HG02571 (cell line): ENCODE measurements at regions not wholly inside any gene's neighbourhood (a gene's known extent, or its start where the extent isn't known, plus 50 kb on each side); places are given as distances from the start of the nearest gene placed in this dataset.
A peak's percentile ranks its signal among the peaks of the same experiment; 100 is the strongest.
"Not testable (repeated sequence)": the region's sequence is repeated elsewhere in the genome, so short reads cannot be mapped to it uniquely, and the experiment has no call there.

Source experiments
- ATAC-seq: cut with Tn5 transposase; IDR thresholded peaks from one replicate; pipeline ENCODE4 v1.9.1; 2021; ENCODE audit warnings: mild to moderate bottlenecking, moderate library complexity; ENCODE audit not compliant: unreplicated experiment

DNA sequence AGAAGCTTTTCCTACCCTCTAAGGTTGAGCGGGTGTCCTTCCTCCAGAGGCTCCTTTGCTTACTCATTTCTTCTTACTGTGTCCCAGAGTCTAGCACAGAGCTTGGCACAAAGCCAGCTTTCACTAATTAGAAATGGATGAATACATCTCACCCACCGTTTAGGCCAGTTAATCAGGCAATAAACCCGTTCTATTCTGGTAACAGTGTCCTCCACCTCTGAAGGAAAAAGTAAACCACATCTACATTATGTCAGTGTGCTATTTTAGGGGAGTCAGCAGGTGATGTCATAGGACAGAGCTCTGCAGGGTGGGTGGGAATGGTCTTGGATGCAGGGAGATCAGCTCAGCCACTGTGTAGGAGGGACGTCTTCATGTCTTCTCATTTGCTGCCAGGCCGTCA, 109.2 kb downstream of the OSTF1 start:
- ATAC-seq = no peak

GRCh38 chr9:75198436-75198835, 110.1 kb downstream of the OSTF1 start:
- ATAC-seq = no peak

GRCh38 chr9:75200892-75201470, 112.7 kb downstream of the OSTF1 start:
- ATAC-seq = no peak

DNA sequence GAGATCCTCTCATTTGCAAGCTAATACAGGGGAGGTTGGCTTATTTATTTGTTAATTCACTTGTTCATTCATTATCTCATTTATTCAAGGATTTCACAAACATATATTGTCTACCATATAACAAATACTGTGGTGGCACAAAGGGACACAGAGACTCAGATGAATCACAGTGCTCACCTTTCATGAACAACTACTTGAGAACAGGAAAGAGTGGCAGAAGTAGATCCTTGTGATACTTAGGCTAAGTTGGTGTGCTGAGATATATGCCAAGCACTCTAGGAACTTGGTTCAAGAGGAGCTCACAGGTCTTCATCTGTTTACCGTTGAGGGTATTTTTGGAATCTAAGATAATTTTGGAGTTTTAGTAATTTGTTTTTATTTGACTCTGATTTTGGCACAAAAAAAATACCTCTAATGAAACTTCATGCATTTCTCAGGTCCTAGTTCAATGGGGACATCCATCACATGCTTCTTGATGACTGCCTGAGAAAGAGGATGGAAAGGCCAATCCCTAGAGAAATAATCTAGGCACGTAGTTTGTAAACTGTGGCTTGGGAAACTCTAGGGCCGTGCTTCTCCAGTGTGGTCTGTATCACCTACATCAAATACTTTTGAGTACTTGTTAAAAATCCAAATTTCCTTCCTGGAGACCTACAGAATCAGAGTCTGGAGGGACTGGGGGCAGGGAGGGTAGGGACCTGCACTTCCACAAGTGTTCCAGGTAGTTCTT, 113.3 kb downstream of the OSTF1 start:
- no peak for ATAC-seq

GRCh38 chr9:75207997-75208396, 119.7 kb downstream of the OSTF1 start:
- ATAC-seq = not testable (repeated sequence)

DNA sequence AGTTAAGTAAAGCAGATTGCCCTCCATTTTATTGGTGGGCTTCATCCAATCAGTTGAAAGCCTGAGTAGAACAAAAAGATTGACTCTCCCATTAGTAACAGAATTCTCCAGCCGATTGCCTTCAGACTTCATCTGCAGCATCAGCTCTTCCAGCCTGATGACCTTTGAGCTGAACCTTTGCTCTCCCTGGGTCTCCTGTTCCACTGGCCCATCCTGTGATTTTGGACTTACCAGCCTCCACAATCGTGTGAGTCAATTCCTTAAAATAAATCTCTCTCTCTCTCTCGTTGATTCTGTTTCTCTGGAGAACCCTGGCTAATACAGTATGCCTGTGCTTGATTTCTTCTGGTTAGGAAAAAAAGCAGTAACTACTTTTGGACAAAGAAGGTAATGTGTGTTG, 121.9 kb downstream of the OSTF1 start:
- ATAC-seq = no peak

- ATAC-seq = no peak
Measured at GRCh38 chr9:75213765-75214164, 125.5 kb downstream of the OSTF1 start.

DNA sequence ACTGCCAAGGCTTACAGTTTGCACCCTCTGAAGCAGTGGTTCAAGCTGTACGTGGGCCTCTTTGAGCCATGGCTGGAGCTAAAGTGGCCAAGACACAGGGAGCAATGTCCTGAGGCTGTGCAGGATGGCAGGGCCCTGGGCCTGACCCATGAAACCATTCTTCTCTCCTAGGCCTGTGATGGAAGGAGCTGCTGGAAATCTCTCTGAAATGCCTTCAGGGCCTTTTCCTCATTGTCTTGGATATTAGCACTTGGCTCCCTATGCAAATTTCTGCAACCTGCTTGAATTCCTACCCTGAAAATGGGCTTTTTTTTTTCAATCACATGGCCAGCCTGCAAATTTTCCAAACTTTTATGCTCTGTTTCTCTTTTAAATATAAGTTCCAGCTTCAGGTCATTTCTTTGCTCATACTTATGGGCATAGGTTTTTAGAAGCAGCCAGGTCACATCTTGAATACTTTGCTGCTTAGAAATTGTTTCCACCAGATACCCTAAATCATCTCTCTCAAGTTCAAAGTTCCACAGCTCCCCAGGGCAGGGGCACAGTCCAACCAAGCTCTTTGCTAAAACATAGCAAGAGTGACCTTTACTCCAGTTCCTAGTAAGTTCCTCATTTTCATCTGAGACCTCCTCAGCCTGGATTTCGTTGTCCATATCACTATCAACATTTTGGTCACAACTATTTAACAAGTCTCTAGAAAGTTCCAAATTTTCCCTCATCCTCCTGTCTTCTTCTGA, 138.3 kb downstream of the OSTF1 start:
- ATAC-seq = no peak

DNA sequence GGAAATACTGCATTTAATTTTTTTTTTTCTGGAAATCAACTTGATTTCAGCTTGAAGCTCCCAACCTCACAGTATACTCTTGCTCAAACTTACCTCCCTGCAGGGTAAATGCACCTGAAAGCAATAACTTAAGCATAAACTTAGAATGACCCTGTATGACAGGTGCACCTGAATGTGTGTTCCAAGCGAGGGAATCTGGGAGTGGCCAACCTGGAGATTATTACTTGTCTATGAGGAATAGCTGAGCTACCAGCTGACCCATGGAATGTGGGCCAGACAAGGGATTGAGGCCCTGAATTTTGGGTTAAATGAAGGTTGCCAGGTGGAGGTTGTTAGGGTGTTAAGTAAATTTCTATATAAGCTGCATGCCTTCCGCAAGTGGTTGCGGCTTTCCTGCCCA, 140.6 kb downstream of the OSTF1 start:
- no peak for ATAC-seq

DNA sequence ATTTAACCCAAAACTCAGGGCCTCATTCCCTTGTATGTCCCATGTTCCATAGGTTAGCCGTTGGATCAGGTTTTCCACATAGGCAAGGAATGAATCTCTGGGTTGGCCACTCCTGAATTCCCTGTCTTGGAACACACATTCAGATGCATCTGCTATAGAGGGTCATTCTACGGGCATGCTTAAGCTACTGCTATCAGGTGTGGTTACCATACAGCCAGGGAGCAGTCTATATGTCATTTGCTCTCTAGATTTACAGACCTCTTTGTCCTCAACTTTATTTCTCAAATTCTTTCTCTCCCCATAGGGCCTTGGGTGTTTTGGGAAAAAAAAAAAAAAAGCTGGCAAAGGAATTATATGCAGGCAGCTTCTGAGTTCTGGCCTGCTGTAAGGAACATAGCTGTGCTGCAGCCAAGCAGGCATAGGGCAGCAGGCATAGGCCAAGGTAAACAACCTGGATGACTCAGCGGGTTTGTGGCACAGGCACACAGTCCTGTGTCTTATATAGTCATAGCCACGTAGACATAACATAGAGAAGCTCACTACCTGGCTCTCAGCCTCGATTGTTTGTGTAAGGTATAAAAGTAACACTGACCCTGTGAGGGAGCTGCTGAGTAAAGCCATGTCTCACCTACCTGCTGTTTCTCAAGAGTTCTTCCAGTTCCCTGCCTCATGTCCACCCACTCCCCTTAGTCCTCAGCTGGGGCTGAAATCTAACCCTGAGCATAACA, 141.5 kb downstream of the OSTF1 start:
- ATAC-seq = no peak

DNA sequence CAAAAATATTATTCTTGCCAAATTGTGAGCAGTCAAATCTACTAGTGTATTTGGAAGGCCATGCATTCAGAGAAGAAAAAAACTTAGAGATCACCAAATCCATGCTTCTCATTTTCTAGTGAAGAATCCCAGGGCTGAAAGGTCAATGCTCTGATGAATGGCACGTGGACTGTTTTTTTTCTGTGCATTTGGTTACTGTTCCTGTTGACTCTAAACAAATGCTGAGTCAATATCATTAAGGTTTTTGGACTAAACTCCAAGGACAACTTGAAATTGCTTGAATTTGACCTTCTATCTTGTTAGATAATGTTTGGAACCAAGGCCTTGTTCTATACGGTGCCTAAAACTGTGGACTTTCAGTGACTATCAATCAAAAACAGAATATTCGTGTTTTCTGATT, 142.2 kb downstream of the OSTF1 start:
- ATAC-seq = no peak

- no peak for ATAC-seq
Measured at GRCh38 chr9:75231167-75231566, 142.9 kb downstream of the OSTF1 start.

- ATAC-seq = no peak
Measured at GRCh38 chr9:75233011-75233410, 144.7 kb downstream of the OSTF1 start.

DNA sequence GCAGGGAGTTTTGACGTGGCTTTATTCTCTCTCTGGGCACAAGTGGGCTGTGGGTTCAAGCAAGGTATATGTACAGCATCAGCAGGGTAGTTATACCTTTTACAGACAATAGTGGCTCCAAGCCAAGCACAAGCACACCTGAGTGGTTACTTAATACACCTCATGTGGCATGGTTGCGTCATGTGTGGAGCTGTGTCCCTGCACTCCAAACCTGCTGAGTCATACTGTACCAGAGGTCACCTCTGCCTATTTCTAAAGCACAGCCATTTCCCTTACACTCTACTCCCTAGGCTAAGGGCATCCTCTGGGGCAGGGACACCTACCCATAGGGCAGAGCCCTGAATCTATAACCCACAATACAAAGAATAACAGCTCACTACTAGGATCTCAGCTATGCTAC, 147.3 kb downstream of the OSTF1 start:
- ATAC-seq = no peak

DNA sequence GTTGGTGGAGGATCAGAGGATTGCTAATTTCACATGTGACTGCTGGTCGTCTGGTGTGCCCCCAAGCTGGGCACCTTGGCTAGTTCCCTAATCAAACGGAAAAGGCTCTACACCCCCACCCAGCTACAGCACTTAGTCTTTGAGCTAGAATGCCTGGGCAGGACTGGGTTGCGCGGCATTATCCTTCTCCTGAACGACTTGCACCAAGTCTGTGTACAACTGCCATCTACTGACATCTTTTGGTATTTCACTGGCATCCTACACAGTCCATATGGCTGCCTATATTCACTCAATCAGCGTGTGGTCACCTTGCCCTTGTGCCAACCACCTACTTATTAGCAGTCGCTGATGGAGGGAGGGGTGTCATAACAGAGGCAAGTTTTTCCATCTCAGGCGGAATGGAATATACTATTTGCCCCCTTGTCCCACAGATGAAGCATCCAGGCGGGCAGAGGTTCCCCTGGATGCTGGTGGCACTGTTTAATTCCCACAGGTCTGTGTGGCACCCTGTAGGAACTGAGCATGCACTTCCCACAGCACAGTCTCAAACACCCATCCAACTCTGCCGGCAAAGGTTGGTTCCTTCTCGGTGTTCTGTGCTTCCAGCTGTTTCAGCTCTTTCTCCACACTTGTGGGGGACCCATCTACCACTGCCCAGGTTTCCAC, 150.1 kb downstream of the OSTF1 start:
- peak; percentile 95 for ATAC-seq

DNA sequence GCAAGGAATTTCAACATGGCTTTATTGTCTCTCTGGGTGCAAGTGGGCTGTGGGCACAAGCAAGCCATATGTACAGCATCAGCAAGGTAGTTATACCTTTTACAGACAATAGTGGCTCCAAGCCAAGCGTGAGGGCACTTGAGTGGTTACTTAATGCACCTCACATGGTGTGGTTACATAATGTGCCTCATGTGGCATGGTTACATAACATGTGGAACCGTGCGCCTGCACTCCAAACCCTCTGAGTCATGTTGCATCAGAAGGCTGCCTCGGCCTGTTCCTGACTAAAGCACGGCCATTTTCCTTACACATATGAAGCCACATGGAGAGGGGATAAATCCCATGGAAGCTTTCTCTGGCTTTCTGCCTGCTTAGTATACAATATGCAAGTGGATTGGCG, 150.9 kb downstream of the OSTF1 start:
- no peak for ATAC-seq

GRCh38 chr9:75242426-75242825, 154.1 kb downstream of the OSTF1 start:
- ATAC-seq = no peak

DNA sequence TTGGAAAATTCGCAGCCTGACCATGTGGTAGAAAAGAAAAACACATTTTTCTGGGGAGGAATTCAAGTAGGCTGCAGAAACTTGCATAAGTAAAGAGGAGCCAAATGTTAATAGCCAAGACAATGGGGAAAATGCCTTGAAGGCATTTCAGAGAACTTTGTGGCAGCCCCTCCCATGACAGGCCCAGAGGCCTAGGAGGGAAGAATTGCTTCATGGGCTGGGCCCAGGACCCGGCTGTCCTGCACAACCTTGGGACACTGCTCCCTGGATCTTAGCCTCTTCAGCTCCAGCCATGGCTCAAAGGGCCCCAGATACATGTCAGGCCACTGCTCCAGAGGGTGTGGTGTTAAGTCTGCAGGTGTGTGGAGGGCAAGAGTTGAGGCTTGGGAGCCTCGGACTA, 158.6 kb downstream of the OSTF1 start:
- ATAC-seq = no peak

GRCh38 chr9:75265525-75265972, 177.2 kb downstream of the OSTF1 start:
- ATAC-seq = peak; percentile 85

DNA sequence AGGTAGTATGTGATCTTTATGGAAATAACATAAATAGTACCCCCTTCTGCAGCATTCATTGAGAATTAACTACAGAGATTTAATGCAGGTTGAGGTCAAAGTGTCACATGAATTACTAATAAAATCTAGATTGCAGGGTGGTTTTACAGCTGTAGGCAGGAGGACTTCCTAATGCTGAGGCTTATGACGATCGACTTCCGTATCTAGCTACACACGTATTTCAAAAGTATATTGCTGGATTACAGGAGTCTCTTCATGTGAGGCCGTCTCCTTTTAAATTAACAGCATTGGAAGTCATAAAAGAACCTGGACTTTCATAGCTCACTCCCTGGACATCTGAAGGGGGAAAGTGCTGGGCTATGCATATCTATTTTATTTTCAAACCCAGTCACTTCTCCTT, 180.9 kb downstream of the OSTF1 start:
- ATAC-seq = no peak

GRCh38 chr9:75273055-75273454, 184.7 kb downstream of the OSTF1 start:
- not testable (repeated sequence) for ATAC-seq
